DMS153 treated with DMSO at 0.1 percent for 48 hours (cell line): ENCODE measurements at regions not wholly inside any gene's neighbourhood (a gene's known extent, or its start where the extent isn't known, plus 50 kb on each side); places are given as distances from the start of the nearest gene placed in this dataset.
"Not testable (repeated sequence)": the region's sequence is repeated elsewhere in the genome, so short reads cannot be mapped to it uniquely, and the experiment has no call there.

Experiments
- DNase-seq: peaks from one replicate; lab custom pipeline; 2025; ENCODE audit not compliant: unreplicated experiment; lab: John Stamatoyannopoulos, UW

GRCh38 chr2:146457221-146457620 lies 1387.6 kb upstream of the ACVR2A start:
- no peak for DNase-seq

DNA sequence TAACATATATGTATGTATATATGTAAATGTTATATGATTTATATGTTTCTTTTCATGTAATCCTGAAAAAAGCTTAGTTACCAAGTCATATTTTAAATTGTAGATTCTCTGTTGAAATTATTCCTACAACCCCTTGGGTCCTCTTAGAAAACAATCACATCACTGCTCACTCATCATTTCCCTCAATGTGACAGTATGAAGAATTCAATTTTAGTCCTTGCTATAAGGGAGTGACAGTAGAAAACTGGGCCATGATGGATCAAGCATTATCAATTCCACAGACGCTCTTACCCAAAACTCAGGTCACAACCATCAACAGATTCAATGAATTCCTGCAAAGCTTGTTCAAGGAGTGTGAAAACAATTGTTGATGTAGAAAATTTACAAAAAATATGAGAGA lies 1389.5 kb upstream of the ACVR2A start:
- no peak for DNase-seq

DNA sequence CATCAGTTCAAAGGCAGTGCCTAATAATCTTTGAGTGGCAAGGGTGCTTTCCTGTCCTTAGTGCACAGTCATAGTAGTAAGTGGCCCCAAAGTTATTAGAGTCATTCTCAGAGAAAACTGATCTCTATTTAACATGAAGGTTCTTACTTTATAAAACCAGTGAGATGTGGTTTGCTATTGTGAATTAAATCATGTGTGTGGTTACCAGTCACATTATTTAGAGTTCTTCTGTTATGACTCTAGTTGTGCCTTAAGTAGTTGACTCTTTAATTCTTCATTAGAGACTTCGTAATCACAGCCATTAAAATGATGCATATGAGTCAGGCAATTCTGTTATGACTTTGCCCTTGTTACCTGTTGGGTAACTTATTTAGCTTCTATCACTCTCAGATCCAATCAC lies 1392.9 kb upstream of the ACVR2A start:
- DNase-seq, result no peak

- DNase-seq, result no peak
Measured at GRCh38 chr2:146450131-146450530, 1394.7 kb upstream of the ACVR2A start.

DNA sequence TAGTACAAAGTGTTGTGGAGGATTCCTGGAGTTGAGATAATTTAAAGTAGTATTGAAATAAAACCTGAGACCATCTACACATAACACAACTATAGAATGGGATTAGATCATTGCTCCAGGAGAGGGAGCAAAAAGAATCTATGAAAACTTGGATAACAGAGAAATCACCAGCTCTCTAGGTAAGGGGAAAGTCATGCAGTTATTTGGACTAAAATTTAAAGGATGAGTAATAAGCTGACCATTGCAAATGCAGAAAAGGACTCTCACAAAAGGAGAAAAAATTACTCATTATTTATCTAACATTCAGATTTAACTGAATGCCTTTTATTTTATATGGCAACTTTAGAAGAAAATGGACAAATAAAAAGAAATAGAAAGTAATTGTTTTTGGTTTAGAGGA lies 1399.8 kb upstream of the ACVR2A start:
- no peak for DNase-seq

DNA sequence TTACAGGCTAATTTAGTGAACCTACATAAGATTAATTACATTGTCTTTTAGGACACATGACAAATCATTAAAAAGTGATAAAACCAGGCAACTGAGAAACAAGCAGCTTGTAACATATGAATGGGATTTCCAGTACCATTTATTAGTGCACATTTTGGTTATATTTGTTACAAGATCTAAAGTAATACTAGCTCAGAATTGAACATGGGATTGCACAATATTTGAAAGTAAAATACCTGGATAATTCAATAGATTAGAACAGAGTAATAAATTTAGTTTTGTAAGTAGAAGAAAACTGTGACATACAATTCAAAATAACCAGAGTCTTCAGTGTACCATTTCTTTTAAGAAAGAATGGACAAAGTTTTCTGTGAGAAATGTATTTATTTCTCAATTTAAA lies 1400.7 kb upstream of the ACVR2A start:
- no peak for DNase-seq

- DNase-seq, result no peak
Measured at GRCh38 chr2:146438246-146438645, 1406.6 kb upstream of the ACVR2A start.

- DNase-seq, result no peak
Measured at GRCh38 chr2:146437712-146438111, 1407.1 kb upstream of the ACVR2A start.

DNA sequence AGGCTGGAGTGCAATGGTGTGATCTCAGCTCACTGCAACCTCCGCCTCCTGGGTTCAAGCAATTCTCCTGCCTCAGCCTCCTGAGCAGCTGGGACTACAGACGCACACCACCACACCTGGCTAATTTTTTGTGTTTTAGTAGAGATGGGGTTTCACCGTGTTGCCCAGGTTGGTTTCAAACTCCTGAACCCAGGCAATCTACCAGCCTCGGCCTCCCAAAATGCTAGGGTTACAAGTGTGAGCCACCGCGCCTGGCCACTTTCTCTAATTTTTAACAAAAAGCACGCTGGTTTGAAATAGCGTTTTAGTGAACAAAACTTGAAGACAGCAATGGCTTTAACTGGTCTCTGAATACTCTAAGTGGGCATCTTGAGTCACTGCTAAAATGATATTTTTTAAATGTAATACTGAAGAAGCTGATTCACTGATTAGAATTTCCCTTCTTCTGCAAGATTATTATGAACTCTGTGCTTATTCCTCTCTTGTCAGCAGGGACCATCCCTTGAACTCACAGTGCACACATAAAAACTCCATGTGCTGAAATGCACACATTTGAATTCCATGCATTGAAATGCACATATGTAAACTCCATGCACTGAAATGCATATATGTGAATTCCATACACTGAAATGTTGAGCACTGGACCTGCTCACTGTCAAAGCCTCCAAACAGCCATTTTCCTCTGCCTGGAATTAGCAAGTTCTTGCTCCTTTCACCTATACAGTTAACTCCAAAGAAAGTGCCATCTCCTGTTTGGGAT lies 1411.5 kb upstream of the ACVR2A start:
- DNase-seq, result no peak

DNA sequence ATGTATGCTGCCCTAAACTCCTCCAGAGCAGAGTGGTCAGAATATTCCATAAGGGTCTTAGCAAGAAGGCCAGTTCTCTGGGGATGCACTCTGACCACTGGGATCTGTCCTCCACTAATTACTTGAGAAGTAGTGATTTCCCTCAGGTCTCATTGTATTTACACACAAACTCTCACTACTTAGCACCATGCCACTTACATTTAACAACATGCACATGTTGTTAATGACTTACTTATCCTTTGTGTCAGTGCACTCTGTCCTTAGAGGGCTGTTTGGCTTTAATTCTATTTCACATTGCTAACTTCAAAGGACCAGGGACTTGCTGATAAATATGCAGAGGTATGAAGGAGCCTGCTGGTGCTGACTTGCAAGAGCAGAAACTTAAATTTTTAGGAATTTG lies 1415.5 kb upstream of the ACVR2A start:
- no peak for DNase-seq

DNA sequence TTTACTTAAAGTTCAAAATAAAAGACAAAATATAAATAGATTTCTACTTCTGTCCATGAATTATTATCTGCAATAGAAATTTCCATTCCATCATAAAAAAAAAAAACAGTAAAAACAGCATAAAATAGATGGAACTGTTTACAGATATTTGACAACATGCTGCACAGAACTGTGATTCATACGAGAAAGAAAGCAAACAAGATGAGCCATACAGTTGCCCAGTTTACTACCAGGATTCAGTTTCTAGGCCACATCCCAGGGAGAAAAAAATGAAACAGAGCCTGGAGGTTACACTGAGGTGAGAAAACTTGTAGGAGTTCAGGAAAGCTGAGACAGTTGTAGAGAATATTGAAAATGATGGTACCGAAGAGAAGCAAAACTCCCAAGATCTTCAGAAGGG lies 1426.9 kb upstream of the ACVR2A start:
- DNase-seq, result no peak

GRCh38 chr2:146415291-146415690 lies 1429.5 kb upstream of the ACVR2A start:
- DNase-seq, result peak; percentile 15

GRCh38 chr2:146414456-146414855 lies 1430.4 kb upstream of the ACVR2A start:
- no peak for DNase-seq

DNA sequence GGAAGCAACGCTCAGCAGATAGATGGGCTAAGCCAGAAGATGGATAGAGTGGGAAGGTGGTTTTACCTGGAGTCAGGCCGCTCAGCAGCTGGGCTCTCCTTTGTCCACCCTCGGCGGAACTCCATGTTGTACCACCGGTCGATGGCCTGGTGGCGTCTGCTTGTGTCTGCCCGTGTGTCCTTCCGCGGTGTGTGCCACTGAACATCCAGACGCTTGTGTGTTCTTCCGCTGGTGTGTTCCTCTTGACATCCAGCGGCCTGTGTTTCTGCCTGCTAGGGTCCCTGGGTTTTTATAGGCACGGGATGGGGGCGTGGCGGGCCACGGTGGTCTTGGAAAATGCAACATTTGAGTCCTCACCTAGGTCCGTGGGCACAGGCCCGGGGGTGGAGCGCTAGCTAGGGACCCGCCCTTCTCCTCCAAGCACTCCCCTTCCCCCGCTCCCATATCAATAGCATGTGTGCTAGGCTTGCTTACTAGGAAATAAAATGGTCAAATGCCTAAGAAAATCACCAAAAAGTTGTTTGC lies 1431.7 kb upstream of the ACVR2A start:
- DNase-seq, result no peak

DNA sequence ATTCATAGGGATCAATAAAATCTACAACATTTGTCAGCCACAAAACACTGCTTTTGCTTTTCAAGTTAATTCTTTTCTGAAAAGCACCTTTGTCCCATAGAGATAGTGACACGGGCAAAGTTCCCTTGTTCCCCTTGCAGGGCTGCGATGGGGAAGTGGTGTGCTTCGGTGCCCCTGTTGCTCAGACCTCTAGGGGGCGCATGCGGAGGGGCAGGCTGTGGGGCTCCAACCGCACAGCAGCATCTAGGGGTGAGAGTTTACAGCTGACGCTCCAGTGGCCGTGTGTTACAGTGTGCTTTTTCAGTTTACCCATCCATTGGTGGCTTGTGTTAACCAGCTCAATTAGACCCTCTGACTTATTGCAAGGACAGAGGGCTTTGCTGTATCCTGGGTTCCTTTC lies 1432.2 kb upstream of the ACVR2A start:
- no peak for DNase-seq

DNA sequence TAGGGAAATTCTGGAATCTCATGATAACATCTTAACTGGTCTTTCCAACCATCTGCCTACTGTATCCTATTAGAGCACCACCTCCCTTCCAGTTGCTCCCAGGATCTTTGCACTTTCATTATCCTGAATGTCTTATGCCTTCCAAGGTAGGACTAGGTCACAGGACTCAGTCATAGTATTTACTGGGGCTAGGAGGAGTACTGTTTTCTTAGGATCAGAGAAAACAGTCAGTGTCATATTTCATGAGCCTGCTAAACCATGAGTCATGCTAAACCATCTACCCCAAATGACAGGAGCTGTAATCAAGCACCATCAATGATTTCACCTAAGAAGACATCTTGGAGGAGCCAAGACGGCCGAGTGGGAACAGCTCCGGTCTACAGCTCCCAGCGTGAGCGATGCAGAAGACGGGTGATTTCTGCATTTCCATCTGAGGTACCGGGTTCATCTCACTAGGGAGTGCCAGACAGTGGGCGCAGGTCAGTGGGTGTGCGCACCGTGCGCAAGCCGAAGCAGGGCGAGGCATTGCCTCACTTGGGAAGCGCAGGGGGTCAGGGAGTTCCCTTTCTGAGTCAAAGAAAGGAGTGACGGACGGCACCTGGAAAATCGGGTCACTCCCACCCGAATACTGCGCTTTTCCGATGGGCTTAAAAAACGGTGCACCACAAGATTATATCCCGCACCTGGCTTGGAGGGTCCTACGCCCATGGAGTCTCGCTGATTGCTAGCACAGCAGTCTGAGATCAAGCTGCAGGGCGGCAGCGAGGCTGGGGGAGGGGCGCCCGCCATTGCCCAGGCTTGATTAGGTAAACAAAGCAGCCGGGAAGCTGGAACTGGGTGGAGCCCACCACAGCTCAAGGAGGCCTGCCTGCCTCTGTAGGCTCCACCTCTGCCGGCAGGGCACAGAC lies 1439.2 kb upstream of the ACVR2A start:
- DNase-seq, result peak; percentile 25

DNA sequence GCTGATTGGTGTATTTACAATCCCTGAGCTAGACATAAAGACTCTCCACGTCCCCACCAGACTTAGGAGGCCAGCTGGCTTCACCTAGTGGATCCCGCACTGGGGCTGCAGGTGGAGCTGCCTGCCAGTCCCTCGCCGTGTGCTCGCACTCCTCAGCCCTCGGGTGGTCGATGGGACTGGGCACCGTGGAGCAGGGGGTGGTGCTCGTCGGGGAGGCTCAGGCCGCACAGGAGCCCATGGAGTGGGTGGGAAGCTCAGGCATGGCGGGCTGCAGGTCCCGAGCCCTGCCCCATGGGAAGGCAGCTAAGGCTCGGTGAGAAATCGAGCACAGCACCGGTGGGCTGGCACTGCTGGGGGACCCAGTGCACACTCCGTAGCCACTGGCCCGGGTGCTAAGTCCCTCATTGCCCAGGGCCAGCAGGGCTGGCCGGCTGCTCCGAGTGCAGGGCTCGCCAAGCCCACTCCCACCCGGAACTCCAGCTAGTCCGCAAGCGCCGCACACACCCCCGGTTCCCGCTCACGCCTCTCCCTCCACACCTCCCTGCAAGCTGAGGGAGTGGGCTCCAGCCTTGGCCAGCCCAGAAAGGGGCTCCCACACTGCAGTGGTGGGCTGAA lies 1441.2 kb upstream of the ACVR2A start:
- DNase-seq, result not testable (repeated sequence)

DNA sequence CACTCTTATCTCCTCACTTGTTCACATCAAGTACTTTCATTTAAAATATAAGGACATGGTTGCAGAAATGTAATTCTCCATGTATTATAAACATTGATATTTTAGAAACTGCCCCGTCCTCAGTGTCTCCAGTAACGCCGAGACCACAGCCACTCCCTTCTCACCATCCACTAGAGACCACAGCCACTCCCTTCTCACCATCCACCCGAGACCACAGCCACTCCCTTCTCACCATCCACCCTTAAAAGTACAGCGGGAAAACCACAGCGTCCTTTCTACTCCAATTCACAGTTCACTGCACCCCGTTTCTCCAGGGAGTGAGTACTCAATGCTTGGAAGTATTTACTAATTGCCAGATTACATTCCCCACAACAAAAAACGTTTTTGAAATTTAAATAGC lies 1452.2 kb upstream of the ACVR2A start:
- no peak for DNase-seq

GRCh38 chr2:146392186-146392585 lies 1452.6 kb upstream of the ACVR2A start:
- no peak for DNase-seq

GRCh38 chr2:146388757-146389156 lies 1456.1 kb upstream of the ACVR2A start:
- DNase-seq, result no peak

DNA sequence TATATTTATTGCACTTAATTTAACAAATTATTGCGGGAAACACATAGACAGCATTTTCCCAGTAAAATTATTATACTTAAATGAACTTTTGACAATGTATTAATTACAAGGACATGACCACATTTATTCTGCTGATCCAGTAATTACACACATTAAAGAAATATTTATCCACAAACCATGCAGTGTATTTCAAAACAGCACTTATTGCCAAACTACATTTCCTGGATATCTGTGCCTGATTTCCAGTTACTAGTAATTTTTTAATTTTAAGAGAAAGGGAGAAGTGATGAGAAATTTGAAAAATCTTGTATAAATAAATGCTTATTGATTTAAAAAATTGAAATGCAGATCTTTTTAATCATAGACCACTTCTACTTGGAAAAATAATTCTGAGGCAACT lies 1458.7 kb upstream of the ACVR2A start:
- DNase-seq, result no peak

DNA sequence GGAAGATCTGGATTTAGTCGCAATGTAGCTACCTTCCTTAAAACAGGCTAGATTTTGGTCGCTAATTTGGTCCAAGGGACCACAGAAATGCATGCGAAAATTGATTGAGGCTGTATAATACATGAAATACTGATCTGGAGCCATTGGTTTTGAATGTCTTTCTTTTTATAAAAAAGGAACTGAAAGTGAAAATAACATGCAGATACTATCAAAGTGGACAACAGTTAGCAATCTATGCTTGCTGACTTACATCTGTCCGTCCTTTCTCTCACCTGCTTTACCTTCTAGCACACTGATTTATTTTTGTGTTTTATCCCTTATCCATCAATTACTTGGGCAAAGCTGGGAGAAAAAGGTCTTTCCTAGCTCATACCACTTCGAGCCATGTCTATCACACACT lies 1459.8 kb upstream of the ACVR2A start:
- no peak for DNase-seq
